ENCODE measurements at regions not wholly inside any gene's neighbourhood (a gene's known extent, or its start where the extent isn't known, plus 50 kb on each side); places are given as distances from the start of the nearest gene placed in this dataset.
"Not testable (repeated sequence)": the region's sequence is repeated elsewhere in the genome, so short reads cannot be mapped to it uniquely, and the experiment has no call there.

GRCh38 chr17:71098071-71098470 lies 928.7 kb downstream of the KCNJ2 start:
- FAIRE-seq = no peak
- no peak for TF ChIP-seq TAF1 (IDR thresholded peaks at IDR 0.05; ENCODE audit: low read depth, low read length)
- no peak for TF ChIP-seq PAX5 (IDR thresholded peaks at IDR 0.05; ENCODE audit: insufficient read depth, low read length, severe bottlenecking)
- no peak for TF ChIP-seq POLR2AphosphoS5 (IDR thresholded peaks at IDR 0.05; ENCODE audit: low read depth, low read length)
- TF ChIP-seq POU2F2 (IDR thresholded peaks at IDR 0.05; ENCODE audit: low read depth, low read length) = no peak
- TF ChIP-seq SPI1 (IDR thresholded peaks at IDR 0.05; ENCODE audit: low read depth, low read length) = no peak
- TF ChIP-seq POLR2A (IDR thresholded peaks at IDR 0.05; ENCODE audit: low read depth, low read length) = no peak
- no peak for DNase-seq (ENCODE audit: insufficient read length, low spot score)

GRCh38 chr17:71099003-71099714 lies 929.8 kb downstream of the KCNJ2 start:
- FAIRE-seq (no peak), DNase-seq (ENCODE audit: insufficient read length, low spot score) (no peak)
- TF ChIP-seq POLR2A (IDR thresholded peaks at IDR 0.05; ENCODE audit: low read depth, low read length) (no peak), POU2F2 (IDR thresholded peaks at IDR 0.05; ENCODE audit: low read depth, low read length) (no peak), PAX5 (IDR thresholded peaks at IDR 0.05; ENCODE audit: insufficient read depth, low read length, severe bottlenecking) (no peak), TAF1 (IDR thresholded peaks at IDR 0.05; ENCODE audit: low read depth, low read length) (no peak), POLR2AphosphoS5 (IDR thresholded peaks at IDR 0.05; ENCODE audit: low read depth, low read length) (no peak), SPI1 (IDR thresholded peaks at IDR 0.05; ENCODE audit: low read depth, low read length) (no peak)

DNA sequence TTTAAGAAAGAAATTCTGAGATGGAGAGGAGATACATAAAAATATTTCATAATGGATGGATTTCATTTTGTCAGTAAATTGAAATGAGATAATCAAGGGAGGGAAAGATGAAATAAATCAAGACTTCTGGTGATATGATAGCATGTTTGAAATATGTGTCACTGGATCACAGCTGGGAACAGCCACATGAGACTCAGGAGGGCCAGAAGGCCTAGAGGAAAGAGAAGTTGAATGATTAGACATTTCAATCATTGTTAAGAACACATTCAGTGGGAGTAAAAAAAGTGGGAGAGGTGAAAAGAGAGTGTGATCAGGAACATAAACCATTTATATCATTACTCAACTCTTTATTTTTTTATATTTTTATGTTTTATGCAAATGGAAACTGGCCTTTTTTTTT lies 933.4 kb downstream of the KCNJ2 start:
- FAIRE-seq (no peak), DNase-seq (ENCODE audit: insufficient read length, low spot score) (no peak)
- TF ChIP-seq POLR2A (IDR thresholded peaks at IDR 0.05; ENCODE audit: low read depth, low read length) (no peak), PAX5 (IDR thresholded peaks at IDR 0.05; ENCODE audit: insufficient read depth, low read length, severe bottlenecking) (no peak), TAF1 (IDR thresholded peaks at IDR 0.05; ENCODE audit: low read depth, low read length) (no peak), POLR2AphosphoS5 (IDR thresholded peaks at IDR 0.05; ENCODE audit: low read depth, low read length) (no peak), SPI1 (IDR thresholded peaks at IDR 0.05; ENCODE audit: low read depth, low read length) (no peak), POU2F2 (IDR thresholded peaks at IDR 0.05; ENCODE audit: low read depth, low read length) (no peak)

- TF ChIP-seq PAX5 (IDR thresholded peaks at IDR 0.05; ENCODE audit: insufficient read depth, low read length, severe bottlenecking) (no peak), POU2F2 (IDR thresholded peaks at IDR 0.05; ENCODE audit: low read depth, low read length) (no peak), POLR2AphosphoS5 (IDR thresholded peaks at IDR 0.05; ENCODE audit: low read depth, low read length) (no peak), SPI1 (IDR thresholded peaks at IDR 0.05; ENCODE audit: low read depth, low read length) (no peak), TAF1 (IDR thresholded peaks at IDR 0.05; ENCODE audit: low read depth, low read length) (no peak), POLR2A (IDR thresholded peaks at IDR 0.05; ENCODE audit: low read depth, low read length) (no peak)
- no peak for FAIRE-seq
- DNase-seq (ENCODE audit: insufficient read length, low spot score) = no peak
Observed at GRCh38 chr17:71104225-71104624, 934.9 kb downstream of the KCNJ2 start.

DNA sequence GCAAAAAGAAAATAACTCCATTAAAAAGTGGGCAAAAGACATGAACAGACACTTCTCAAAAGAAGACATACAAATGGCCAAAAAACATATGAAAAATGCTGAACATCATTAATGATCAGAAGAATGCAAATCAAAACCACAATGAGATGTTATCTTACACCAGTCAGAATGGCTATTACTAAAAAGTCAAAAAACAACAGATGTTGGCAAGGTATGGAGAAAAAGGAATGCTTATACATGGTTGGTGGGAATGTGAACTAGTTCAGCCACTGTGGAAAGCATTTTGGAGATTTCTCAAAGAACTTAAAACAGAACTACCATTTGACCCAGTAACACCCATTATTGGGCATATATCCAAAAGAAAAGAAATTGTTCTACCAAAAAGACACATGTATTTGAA lies 936.7 kb downstream of the KCNJ2 start:
- not testable (repeated sequence) for FAIRE-seq; DNase-seq (ENCODE audit: insufficient read length, low spot score)

- TF ChIP-seq POLR2A (IDR thresholded peaks at IDR 0.05; ENCODE audit: low read depth, low read length) = no peak
- TF ChIP-seq TAF1 (IDR thresholded peaks at IDR 0.05; ENCODE audit: low read depth, low read length) = no peak
- TF ChIP-seq POLR2AphosphoS5 (IDR thresholded peaks at IDR 0.05; ENCODE audit: low read depth, low read length) = no peak
- no peak for TF ChIP-seq PAX5 (IDR thresholded peaks at IDR 0.05; ENCODE audit: insufficient read depth, low read length, severe bottlenecking)
- no peak for TF ChIP-seq POU2F2 (IDR thresholded peaks at IDR 0.05; ENCODE audit: low read depth, low read length)
- TF ChIP-seq SPI1 (IDR thresholded peaks at IDR 0.05; ENCODE audit: low read depth, low read length) = no peak
- FAIRE-seq (no peak), DNase-seq (ENCODE audit: insufficient read length, low spot score) (no peak)
Observed at GRCh38 chr17:71107136-71107535, 937.8 kb downstream of the KCNJ2 start.

DNA sequence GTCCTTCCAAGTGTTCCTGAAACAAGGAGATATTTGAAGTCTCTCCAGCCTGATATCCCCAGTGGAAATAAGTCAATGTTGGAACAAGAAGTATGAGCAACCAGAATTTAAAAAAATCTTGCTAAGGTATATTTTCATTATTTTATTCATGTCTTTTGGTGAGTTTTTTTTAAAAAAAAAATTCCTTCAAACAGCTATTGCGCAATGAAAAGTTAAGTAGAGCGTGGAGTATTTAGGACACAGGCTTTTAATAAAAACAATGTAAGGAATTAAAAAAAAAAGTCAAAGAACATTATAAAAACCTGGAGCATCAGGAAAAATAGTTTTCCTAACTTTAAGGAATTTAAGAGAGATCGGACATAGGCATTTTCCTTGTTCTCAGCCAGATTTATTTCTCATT lies 940.4 kb downstream of the KCNJ2 start:
- FAIRE-seq (no peak), DNase-seq (ENCODE audit: insufficient read length, low spot score) (no peak)
- no peak for TF ChIP-seq SPI1 (IDR thresholded peaks at IDR 0.05; ENCODE audit: low read depth, low read length)
- no peak for TF ChIP-seq POLR2AphosphoS5 (IDR thresholded peaks at IDR 0.05; ENCODE audit: low read depth, low read length)
- no peak for TF ChIP-seq POLR2A (IDR thresholded peaks at IDR 0.05; ENCODE audit: low read depth, low read length)
- no peak for TF ChIP-seq TAF1 (IDR thresholded peaks at IDR 0.05; ENCODE audit: low read depth, low read length)
- no peak for TF ChIP-seq PAX5 (IDR thresholded peaks at IDR 0.05; ENCODE audit: insufficient read depth, low read length, severe bottlenecking)
- no peak for TF ChIP-seq POU2F2 (IDR thresholded peaks at IDR 0.05; ENCODE audit: low read depth, low read length)

DNA sequence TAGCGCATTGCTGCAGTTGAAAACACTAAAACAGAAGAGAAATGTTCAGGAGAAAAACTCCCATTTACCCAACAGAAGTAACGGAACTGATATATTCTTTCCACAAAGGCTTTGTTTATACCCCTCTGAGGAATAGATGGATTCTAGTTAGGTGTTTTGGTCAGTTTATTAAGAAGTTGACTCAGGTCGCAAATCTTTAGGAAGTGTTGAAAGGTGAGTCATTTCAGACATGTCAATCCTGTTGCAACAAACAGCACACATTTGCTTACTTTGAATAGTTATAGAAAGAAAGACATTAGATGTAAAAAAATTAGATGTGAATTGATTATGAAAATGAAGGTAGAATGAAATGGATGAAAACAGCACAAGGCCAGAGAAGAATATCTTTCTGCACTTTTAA lies 941.0 kb downstream of the KCNJ2 start:
- TF ChIP-seq PAX5 (IDR thresholded peaks at IDR 0.05; ENCODE audit: insufficient read depth, low read length, severe bottlenecking) (no peak), SPI1 (IDR thresholded peaks at IDR 0.05; ENCODE audit: low read depth, low read length) (no peak), POLR2A (IDR thresholded peaks at IDR 0.05; ENCODE audit: low read depth, low read length) (no peak), POLR2AphosphoS5 (IDR thresholded peaks at IDR 0.05; ENCODE audit: low read depth, low read length) (no peak), POU2F2 (IDR thresholded peaks at IDR 0.05; ENCODE audit: low read depth, low read length) (no peak), TAF1 (IDR thresholded peaks at IDR 0.05; ENCODE audit: low read depth, low read length) (no peak)
- FAIRE-seq (no peak), DNase-seq (ENCODE audit: insufficient read length, low spot score) (no peak)

- TF ChIP-seq TAF1 (IDR thresholded peaks at IDR 0.05; ENCODE audit: low read depth, low read length) (no peak), SPI1 (IDR thresholded peaks at IDR 0.05; ENCODE audit: low read depth, low read length) (no peak), POLR2A (IDR thresholded peaks at IDR 0.05; ENCODE audit: low read depth, low read length) (no peak), PAX5 (IDR thresholded peaks at IDR 0.05; ENCODE audit: insufficient read depth, low read length, severe bottlenecking) (no peak), POLR2AphosphoS5 (IDR thresholded peaks at IDR 0.05; ENCODE audit: low read depth, low read length) (no peak), POU2F2 (IDR thresholded peaks at IDR 0.05; ENCODE audit: low read depth, low read length) (no peak)
- FAIRE-seq (no peak), DNase-seq (ENCODE audit: insufficient read length, low spot score) (no peak)
Observed at GRCh38 chr17:71111460-71111859, 942.1 kb downstream of the KCNJ2 start.

DNA sequence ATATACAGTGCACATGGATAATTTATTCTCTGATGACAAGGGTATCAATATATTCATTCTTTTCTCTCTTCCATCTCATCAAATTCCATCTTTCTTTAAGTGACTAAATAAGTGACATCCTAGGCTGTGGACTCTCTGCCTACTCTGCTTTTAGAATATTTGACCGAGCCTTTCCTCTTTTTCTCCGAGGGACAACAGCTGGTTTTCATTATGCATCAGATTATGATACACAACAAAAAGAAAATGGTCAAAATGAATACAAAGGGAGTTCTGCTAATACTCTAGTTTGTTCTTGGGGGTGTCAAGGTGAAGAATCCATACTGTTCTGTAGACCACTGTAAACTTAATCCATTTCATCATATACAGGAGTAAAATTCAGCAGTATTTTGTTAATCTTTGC lies 942.6 kb downstream of the KCNJ2 start:
- no peak for DNase-seq (ENCODE audit: insufficient read length, low spot score)
- no peak for FAIRE-seq
- TF ChIP-seq PAX5 (IDR thresholded peaks at IDR 0.05; ENCODE audit: insufficient read depth, low read length, severe bottlenecking) = no peak
- TF ChIP-seq POLR2AphosphoS5 (IDR thresholded peaks at IDR 0.05; ENCODE audit: low read depth, low read length) = no peak
- TF ChIP-seq SPI1 (IDR thresholded peaks at IDR 0.05; ENCODE audit: low read depth, low read length) = no peak
- no peak for TF ChIP-seq POU2F2 (IDR thresholded peaks at IDR 0.05; ENCODE audit: low read depth, low read length)
- no peak for TF ChIP-seq TAF1 (IDR thresholded peaks at IDR 0.05; ENCODE audit: low read depth, low read length)
- TF ChIP-seq POLR2A (IDR thresholded peaks at IDR 0.05; ENCODE audit: low read depth, low read length) = no peak
